H1 (cell line): ENCODE measurements at regions not wholly inside any gene's neighbourhood (a gene's known extent, or its start where the extent isn't known, plus 50 kb on each side); places are given as distances from the start of the nearest gene placed in this dataset.

ENCODE experiments used
- CBX5 ChIP-seq: fragments of 300-800, 300-1000 bp; sonication (generic); IDR thresholded peaks from 2 replicates; pipeline ENCODE4 v1.7.1; 2016; ENCODE audit warnings: antibody characterized with exemption, low read length, low read depth
- RNF2 ChIP-seq: fragments of 200-900, 300-1000 bp; sonication (generic); IDR thresholded peaks from 2 replicates; pipeline ENCODE4 v1.7.1; 2016; ENCODE audit warnings: borderline replicate concordance, low read depth, mild to moderate bottlenecking, antibody characterized with exemption, low read length; ENCODE audit not compliant: poor library complexity, severe bottlenecking; ENCODE audit errors: missing control alignments
- SP4 ChIP-seq: IDR thresholded peaks from 2 replicates; pipeline ENCODE4 v1.6.1; 2012; ENCODE audit warnings: low read length, inconsistent platforms

- TF ChIP-seq RNF2 (no peak), SP4 (no peak), CBX5 (no peak)
These were observed 720.8 kb upstream of the FLRT2 start (continued) for GRCh38 chr14:84809158-84809557.
